ENCODE measurements at regions not wholly inside any gene's neighbourhood (a gene's known extent, or its start where the extent isn't known, plus 50 kb on each side); places are given as distances from the start of the nearest gene placed in this dataset.

DNA sequence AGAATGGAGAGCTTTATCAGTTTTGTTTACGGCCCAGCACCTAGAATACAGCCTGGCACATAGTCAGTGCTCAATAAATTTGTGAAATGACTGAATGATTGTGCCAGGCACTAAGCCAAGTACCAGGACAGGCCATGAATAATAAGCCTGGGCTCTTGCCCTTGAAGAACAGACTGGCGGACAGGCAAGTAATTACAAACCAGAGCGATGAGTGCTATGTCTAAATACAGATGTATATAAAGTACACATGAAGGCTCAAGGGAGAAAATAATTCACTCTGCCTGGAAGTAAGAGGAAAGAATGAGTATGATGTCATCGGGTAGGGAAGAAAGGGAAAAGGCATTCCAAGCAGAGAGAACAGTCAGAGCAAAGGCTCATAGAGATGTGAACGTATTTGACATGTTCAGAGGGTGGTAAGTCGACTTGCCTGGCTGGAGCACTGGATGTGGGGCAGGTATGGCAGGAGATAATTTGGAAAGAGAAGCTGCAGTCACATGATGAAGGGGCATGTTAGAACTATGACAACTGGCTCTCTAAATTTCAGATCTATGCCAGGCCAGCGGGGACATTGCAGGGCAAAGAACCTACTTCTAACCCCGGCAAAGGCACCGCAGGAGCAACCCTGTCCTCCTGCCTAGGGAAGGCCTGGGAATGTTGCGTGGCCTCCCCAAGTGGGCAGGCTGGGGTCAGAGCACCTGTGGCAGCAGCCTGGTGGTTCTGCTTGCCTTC lies 94.9 kb upstream of the EPCAM start:
- no peak overlapping the region for H3K4me2 ChIP-seq (ENCODE audit: insufficient read depth, low read length)
- intact Hi-C loops (cut with micrococcal nuclease) = no loop called here
- POLR2A ChIA-PET = no interaction called here
- CTCF ChIA-PET = interaction anchor here (0.9 to 1.5 kb wide), 3 partner anchors 39 to 94 kb away, joined by 3 to 4 read pairs (median 4); no protein-coding TSS in a partner anchor
- no peaks in the 10 kb centered on the region for H3K9me1 ChIP-seq (replicated peaks; ENCODE audit: control insufficient read depth, extremely low read depth, insufficient read depth, low read length)
- H3K9me3 ChIP-seq (replicated peaks; ENCODE audit: control insufficient read depth, insufficient read depth, low read length) = no peaks in the 10 kb centered on the region
- DNase-seq (ENCODE audit: low read depth, low spot score) (peak; percentile 29), FAIRE-seq (peak; percentile 12)
- no peak overlapping the region for H3K27ac ChIP-seq (ENCODE audit: insufficient read depth, low read depth, low read length)
- no TSS peak for BruUV-seq (replicated peaks)
- H3K36me3 ChIP-seq (ENCODE audit: control insufficient read depth in 2 of 2, extremely low read depth in 1 of 2, insufficient read depth in 2 of 2, low read length in 2 of 2) = no peaks in the 10 kb centered on the region
- no peaks in the 10 kb centered on the region for H3K27me3 ChIP-seq (ENCODE audit: control insufficient read depth in 2 of 2, insufficient read depth in 2 of 2, low read length in 2 of 2)
- H4K20me1 ChIP-seq (replicated peaks; ENCODE audit: control insufficient read depth, extremely low read depth, insufficient read depth, low read length) = no peaks in the 10 kb centered on the region
- no peaks in the 10 kb centered on the region for H3K79me2 ChIP-seq (ENCODE audit: control insufficient read depth, insufficient read depth, low read length)
- peaks cover 21% of the 10 kb centered on the region for H3K4me1 ChIP-seq (ENCODE audit: control insufficient read depth, extremely low read depth, insufficient read depth, low read length)
- H3K4me3 ChIP-seq (replicated peaks in 1 of 3; ENCODE audit: insufficient read depth in 1 of 3, low read depth in 1 of 3, low read length in 3 of 3) = no peak overlapping the region
- H2AFZ ChIP-seq (ENCODE audit: low read depth, low read length) = no peak overlapping the region
- no peak overlapping the region for H3K9ac ChIP-seq (replicated peaks; ENCODE audit: extremely low read depth, insufficient read depth, low read length)
- dilution Hi-C loops (cut with MboI; ENCODE audit: extremely low pct_ligation_motif_present, low sequenced_read_pairs) = no loop called here
- TF ChIP-seq, protein P1, sequence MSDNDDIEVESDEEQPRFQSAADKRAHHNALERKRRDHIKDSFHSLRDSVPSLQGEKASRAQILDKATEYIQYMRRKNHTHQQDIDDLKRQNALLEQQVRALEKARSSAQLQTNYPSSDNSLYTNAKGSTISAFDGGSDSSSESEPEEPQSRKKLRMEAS (IDR thresholded peaks at IDR 0.05; ENCODE audit: insufficient read depth, insufficient read length) = no peak
- peak; percentile 23 for TF ChIP-seq JUN (IDR thresholded peaks at IDR 0.05; ENCODE audit: borderline replicate concordance, insufficient read depth, insufficient read length, low read depth)

DNA sequence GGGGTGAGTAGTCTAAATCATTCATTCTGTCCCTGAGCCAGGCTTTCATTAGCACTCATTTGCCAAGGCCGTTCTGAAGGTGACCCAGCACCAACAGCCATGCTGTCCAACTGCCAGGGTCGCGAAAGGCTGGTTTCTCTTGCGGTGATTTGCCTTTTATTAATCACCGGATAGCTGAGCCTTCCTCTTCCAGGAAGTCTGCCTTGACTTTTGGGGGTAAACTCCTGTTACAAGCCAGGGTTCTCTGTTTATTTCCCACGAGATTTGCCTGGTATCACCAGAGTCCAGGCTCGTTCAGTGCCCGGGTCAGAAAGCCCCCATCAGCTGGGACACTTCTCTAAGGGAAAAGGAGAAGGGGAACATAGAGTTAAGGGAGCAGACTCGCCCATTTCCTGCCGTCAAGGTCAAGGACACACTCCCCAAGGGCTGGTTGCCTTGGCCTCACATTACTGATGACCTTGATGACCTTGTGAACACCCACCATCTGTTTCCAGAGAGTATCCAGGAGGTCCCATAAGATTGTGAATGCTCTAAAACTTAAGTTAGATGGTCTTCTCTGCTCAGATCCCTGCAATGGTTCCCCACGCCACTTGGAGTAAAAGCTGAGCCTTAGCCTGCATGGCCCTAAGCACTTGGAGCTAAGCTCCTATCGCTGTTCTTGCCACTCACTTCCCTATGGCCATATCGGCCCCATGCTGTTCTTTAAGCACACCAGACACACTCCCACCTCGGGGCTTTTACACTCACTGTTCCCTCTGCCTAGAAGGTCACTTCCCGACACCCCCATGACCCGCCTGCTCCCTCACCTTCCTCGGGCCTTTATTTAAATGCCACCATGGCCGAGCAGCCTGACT lies 96.0 kb upstream of the EPCAM start:
- no TSS peak for BruUV-seq (replicated peaks)

More for the DNA sequence above, 96.0 kb upstream of the EPCAM start:
- Histone ChIP-seq H3K4me1 (ENCODE audit: control insufficient read depth, extremely low read depth, insufficient read depth, low read length) (peaks cover 23% of the 10 kb centered on the region), H3K9me1 (replicated peaks; ENCODE audit: control insufficient read depth, extremely low read depth, insufficient read depth, low read length) (no peaks in the 10 kb centered on the region), H3K9ac (replicated peaks; ENCODE audit: extremely low read depth, insufficient read depth, low read length) (no peak overlapping the region), H3K9me3 (replicated peaks; ENCODE audit: control insufficient read depth, insufficient read depth, low read length) (no peaks in the 10 kb centered on the region), H3K27me3 (ENCODE audit: control insufficient read depth in 2 of 2, insufficient read depth in 2 of 2, low read length in 2 of 2) (no peaks in the 10 kb centered on the region), H4K20me1 (replicated peaks; ENCODE audit: control insufficient read depth, extremely low read depth, insufficient read depth, low read length) (no peaks in the 10 kb centered on the region), H3K36me3 (ENCODE audit: control insufficient read depth in 2 of 2, extremely low read depth in 1 of 2, insufficient read depth in 2 of 2, low read length in 2 of 2) (no peaks in the 10 kb centered on the region), H3K27ac (ENCODE audit: insufficient read depth, low read depth, low read length) (no peak overlapping the region), H3K4me2 (ENCODE audit: insufficient read depth, low read length) (peak overlapping the region; percentile 20), H2AFZ (ENCODE audit: low read depth, low read length) (peak overlapping the region; percentile 89), H3K79me2 (ENCODE audit: control insufficient read depth, insufficient read depth, low read length) (no peaks in the 10 kb centered on the region), H3K4me3 (replicated peaks in 1 of 3; ENCODE audit: insufficient read depth in 1 of 3, low read depth in 1 of 3, low read length in 3 of 3) (no peak overlapping the region)
- no peak for DNase-seq (ENCODE audit: low read depth, low spot score)
- TF ChIP-seq POLR2A (IDR thresholded peaks at IDR 0.05; ENCODE audit: low read depth, low read length) = no peak
- no peak for TF ChIP-seq FOS (IDR thresholded peaks at IDR 0.05; ENCODE audit: borderline replicate concordance, insufficient read depth, low read length)
- no peak for TF ChIP-seq EZH2 (IDR thresholded peaks at IDR 0.05; ENCODE audit: borderline replicate concordance, low read depth, low read length, severe bottlenecking)
- TF ChIP-seq, protein P1 (IDR thresholded peaks at IDR 0.05; ENCODE audit: insufficient read depth, insufficient read length) = no peak
- no peak for TF ChIP-seq JUN (IDR thresholded peaks at IDR 0.05; ENCODE audit: borderline replicate concordance, insufficient read depth, insufficient read length, low read depth)
- TF ChIP-seq MYC (IDR thresholded peaks at IDR 0.05; ENCODE audit: low read depth, low read length) = no peak
- intact Hi-C loops (cut with micrococcal nuclease) (loop anchor here (1.0 kb wide), 1 partner anchor 185 kb away; no protein-coding TSS in a partner anchor), dilution Hi-C loops (cut with MboI; ENCODE audit: extremely low pct_ligation_motif_present, low sequenced_read_pairs) (no loop called here)
- POLR2A ChIA-PET = no interaction called here
- CTCF ChIA-PET = interaction anchor here (0.6 to 3.3 kb wide), 10 partner anchors 14 to 100 kb away, joined by 3 to 24 read pairs (median 4); no protein-coding TSS in a partner anchor
- no peak for FAIRE-seq
